Activated naive CD8-positive, alpha-beta T cell treated with anti-CD3 and anti-CD28 coated beads, Interleukin-2, amount 10 ng/mL, durations not matched to agents 7 days and 5 days (primary cell): ENCODE measurements at regions not wholly inside any gene's neighbourhood (a gene's known extent, or its start where the extent isn't known, plus 50 kb on each side); places are given as distances from the start of the nearest gene placed in this dataset.
"Not testable (repeated sequence)": the region's sequence is repeated elsewhere in the genome, so short reads cannot be mapped to it uniquely, and the experiment has no call there.

Experiments used
- ATAC-seq: fragments of 150-1000 bp; cut with Tn5 transposase; one replicate; pipeline ENCODE4 v1.10.0; 2021; ENCODE audit warnings: low read depth, moderate library complexity
- POLR2A ChIA-PET: fragments of 350-600 bp; sonication (Branson Sonifier 250); formaldehyde crosslinking; loops from one replicate; lab custom pipeline; 2021; ENCODE audit warnings: antibody characterized with exemption; lab: Charles Lee
- DNase-seq: peaks from one replicate; pipeline ENCODE4 v3.0.0; 2021
- H3K27ac Mint-ChIP-seq: one replicate; pipeline ENCODE4 v1.8.0; 2022; ENCODE audit warnings: mild to moderate bottlenecking, mixed read lengths
- H3K27me3 Mint-ChIP-seq: one replicate; pipeline ENCODE4 v1.8.0; 2022; ENCODE audit warnings: mild to moderate bottlenecking, moderate library complexity, mixed read lengths
- H3K36me3 Mint-ChIP-seq: one replicate; pipeline ENCODE4 v1.8.0; 2021; ENCODE audit warnings: mild to moderate bottlenecking, mixed read lengths
- H3K4me1 Mint-ChIP-seq: one replicate; pipeline ENCODE4 v1.8.0; 2021; ENCODE audit warnings: mixed read lengths
- H3K4me3 Mint-ChIP-seq: one replicate; pipeline ENCODE4 v1.8.0; 2022; ENCODE audit warnings: mild to moderate bottlenecking, moderate library complexity, mixed read lengths
- H3K9me3 Mint-ChIP-seq: one replicate; pipeline ENCODE4 v1.8.0; 2021; ENCODE audit warnings: mixed read lengths

DNA sequence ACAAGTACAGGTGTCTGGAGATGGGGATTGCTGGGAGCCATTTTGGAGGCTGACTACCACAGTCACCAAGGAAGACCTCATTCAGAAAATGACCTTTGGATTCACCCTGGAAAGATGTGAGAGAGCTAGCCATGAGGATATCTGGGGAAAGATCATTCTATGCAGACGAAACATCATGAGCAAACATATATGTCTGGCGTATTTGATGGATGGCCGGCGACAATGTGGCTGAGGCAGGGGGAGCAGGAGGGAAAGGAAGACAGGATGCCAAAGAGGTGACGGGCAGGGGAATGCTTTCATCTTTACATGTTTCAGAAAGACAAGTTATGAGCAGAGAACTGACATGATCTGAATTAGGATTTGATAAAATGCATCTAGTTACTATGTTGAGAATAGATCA, 61.5 kb upstream of the SOX13 start:
- H3K4me3 Mint-ChIP-seq = no peak overlapping the region
- DNase-seq = no peak
- H3K9me3 Mint-ChIP-seq = no peaks in the 10 kb centered on the region
- peaks cover 4% of the 10 kb centered on the region for H3K27me3 Mint-ChIP-seq
- H3K4me1 Mint-ChIP-seq = no peaks in the 10 kb centered on the region
- no peaks in the 10 kb centered on the region for H3K36me3 Mint-ChIP-seq
- no peak overlapping the region for H3K27ac Mint-ChIP-seq
- no peak for ATAC-seq
- POLR2A ChIA-PET = no interaction called here

DNA sequence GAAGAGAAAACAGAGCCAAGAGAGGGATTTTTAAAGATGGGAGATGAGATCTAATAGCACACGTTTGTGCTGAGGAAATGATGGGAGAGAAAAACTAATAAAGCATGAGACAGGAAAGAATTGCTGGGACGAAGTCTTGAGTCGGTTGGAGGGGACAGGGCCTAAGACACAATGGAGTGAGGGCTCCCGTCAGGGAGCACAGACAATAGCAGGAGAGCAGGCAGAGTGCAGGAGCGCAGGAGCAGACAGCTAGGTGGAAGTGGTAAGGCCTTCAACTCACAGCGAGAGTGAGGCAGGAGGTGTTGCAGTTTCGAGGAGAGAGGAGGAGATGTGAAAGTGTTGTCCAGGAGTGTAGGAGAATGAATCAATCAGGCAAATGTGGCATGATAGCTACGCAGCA, 59.9 kb upstream of the SOX13 start:
- no peak for DNase-seq
- H3K4me1 Mint-ChIP-seq = no peaks in the 10 kb centered on the region
- POLR2A ChIA-PET = no interaction called here

DNA sequence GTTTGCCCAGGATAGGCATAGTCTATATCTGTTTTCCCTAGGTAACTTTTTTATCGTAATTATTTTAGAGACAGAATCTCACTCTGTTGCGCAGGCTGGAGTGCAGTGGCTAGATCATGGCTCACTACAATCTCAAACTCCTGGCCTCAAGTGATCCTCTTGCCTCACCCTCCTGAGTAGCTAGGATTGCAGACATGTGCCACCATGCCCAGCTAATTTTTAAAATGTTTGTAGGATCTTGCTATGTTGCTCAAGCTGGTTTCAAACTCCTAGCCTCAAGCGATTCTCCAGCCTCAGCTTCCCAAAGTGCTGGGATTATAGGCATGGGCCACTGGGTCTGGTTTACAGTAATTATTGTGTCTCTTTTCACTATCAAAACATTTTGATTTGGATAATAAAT, 58.6 kb upstream of the SOX13 start:
- DNase-seq (no peak), ATAC-seq (no peak)
- Mint-ChIP-seq H3K9me3 (no peaks in the 10 kb centered on the region), H3K4me1 (no peaks in the 10 kb centered on the region), H3K36me3 (no peaks in the 10 kb centered on the region), H3K27ac (no peak overlapping the region), H3K4me3 (no peak overlapping the region), H3K27me3 (peaks cover 11% of the 10 kb centered on the region)
- POLR2A ChIA-PET = no interaction called here

More for the DNA sequence above, 59.9 kb upstream of the SOX13 start:
- H3K27ac Mint-ChIP-seq = no peak overlapping the region
- peaks cover 6% of the 10 kb centered on the region for H3K27me3 Mint-ChIP-seq
- ATAC-seq = no peak
- no peak overlapping the region for H3K4me3 Mint-ChIP-seq
- H3K36me3 Mint-ChIP-seq = no peaks in the 10 kb centered on the region
- no peaks in the 10 kb centered on the region for H3K9me3 Mint-ChIP-seq

DNA sequence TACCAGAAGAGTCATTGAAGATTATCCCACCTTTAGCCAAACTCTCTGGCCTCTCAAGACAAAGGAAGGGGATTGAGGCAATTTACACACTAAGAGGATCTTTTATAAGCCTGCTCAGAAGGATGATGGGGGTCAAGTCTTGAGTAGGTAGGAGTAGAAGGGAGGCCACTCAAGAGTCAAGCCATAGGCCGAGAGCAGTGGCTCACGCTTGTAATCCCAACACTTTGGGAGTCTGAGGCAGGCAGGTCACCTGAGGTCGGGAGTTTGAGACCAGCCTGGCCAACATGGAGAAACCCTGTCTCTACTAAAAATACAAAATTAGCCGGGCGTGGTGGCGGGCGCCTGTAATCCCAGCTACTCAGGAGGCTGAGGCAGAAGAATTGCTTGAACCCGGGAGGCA, 58.0 kb upstream of the SOX13 start:
- H3K4me1 Mint-ChIP-seq, H3K27ac Mint-ChIP-seq, H3K36me3 Mint-ChIP-seq, POLR2A ChIA-PET, DNase-seq, H3K4me3 Mint-ChIP-seq, H3K9me3 Mint-ChIP-seq, ATAC-seq: not testable (repeated sequence)
- peaks cover 11% of the 10 kb centered on the region for H3K27me3 Mint-ChIP-seq

DNA sequence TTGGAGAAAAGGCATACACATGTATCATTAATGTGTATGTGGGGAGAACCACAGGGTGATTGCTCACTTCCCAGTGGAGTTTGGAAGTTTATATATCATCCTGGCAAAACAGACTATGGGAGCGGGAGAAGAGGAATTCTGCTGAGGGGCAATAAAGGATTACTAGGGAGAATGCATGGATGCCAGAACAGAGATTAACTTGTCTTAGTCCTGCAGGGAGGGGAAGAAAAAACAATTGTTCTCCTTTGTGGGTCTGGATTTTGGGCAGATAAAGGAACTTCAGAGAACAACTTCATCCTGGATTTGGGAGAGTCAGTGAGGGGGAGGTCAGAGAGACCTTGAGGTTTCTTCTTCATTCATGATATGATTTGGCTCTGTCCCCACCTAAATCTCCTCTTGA, 55.9 kb upstream of the SOX13 start:
- no peaks in the 10 kb centered on the region for H3K4me1 Mint-ChIP-seq
- POLR2A ChIA-PET = no interaction called here
- no peaks in the 10 kb centered on the region for H3K36me3 Mint-ChIP-seq
- H3K27ac Mint-ChIP-seq = no peak overlapping the region
- H3K4me3 Mint-ChIP-seq = no peak overlapping the region
- ATAC-seq (no peak), DNase-seq (no peak)
- no peaks in the 10 kb centered on the region for H3K9me3 Mint-ChIP-seq
- peaks cover 11% of the 10 kb centered on the region for H3K27me3 Mint-ChIP-seq

DNA sequence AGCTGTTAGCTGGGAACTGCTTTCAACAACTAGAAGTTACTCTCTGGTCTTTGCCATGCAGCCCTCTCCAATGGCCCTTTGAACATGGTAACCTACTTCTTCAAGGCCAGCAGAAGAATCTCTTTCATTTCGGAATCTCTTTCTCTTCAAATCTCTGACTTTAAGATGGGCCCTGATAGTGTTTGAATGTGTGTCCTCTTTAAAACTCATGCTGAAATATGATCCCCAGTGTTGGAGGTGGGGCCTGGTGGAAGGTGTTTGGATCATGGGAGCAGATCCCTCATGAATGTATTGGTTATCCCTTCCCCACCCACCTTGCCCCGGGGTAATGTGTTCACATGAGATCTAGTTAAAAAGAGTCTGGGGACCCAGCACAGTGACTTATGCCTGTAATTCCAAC, 54.5 kb upstream of the SOX13 start:
- H3K27ac Mint-ChIP-seq = no peak overlapping the region
- no peak overlapping the region for H3K4me3 Mint-ChIP-seq
- H3K9me3 Mint-ChIP-seq = no peaks in the 10 kb centered on the region
- POLR2A ChIA-PET = no interaction called here
- H3K27me3 Mint-ChIP-seq = peaks cover 13% of the 10 kb centered on the region
- no peak for DNase-seq
- H3K36me3 Mint-ChIP-seq = no peaks in the 10 kb centered on the region
- ATAC-seq = no peak
- no peaks in the 10 kb centered on the region for H3K4me1 Mint-ChIP-seq
